Activated CD8-positive, alpha-beta T cell treated with anti-CD3 and anti-CD28 coated beads for 36 hours (primary cell): ENCODE measurements at regions not wholly inside any gene's neighbourhood (a gene's known extent, or its start where the extent isn't known, plus 50 kb on each side); places are given as distances from the start of the nearest gene placed in this dataset.

Source experiments
- ATAC-seq: fragments of 200-7000 bp; cut with Tn5 transposase; one replicate; pipeline ENCODE4 v1.10.0; 2021; ENCODE audit warnings: mild to moderate bottlenecking, moderate library complexity
- CTCF ChIA-PET: fragments of 350-600 bp; sonication (Branson Sonifier 250); formaldehyde crosslinking; loops from one replicate; lab custom pipeline; 2021; ENCODE audit warnings: antibody characterized with exemption; lab: Charles Lee
- POLR2A ChIA-PET: fragments of 350-600 bp; sonication (Branson Sonifier 250); formaldehyde crosslinking; loops from one replicate; lab custom pipeline; 2021; ENCODE audit warnings: antibody characterized with exemption; lab: Charles Lee
- DNase-seq: peaks from one replicate; pipeline ENCODE4 v3.0.0-alpha.2; 2020
- H3K27ac Mint-ChIP-seq: one replicate; pipeline ENCODE4 v1.8.0; 2021; ENCODE audit warnings: mild to moderate bottlenecking, mixed read lengths
- H3K27me3 Mint-ChIP-seq: one replicate; pipeline ENCODE4 v1.8.0; 2021; ENCODE audit warnings: mixed read lengths
- H3K36me3 Mint-ChIP-seq: one replicate; pipeline ENCODE4 v1.8.0; 2021; ENCODE audit warnings: low read depth, mixed read lengths
- H3K4me1 Mint-ChIP-seq: one replicate; pipeline ENCODE4 v1.8.0; 2021; ENCODE audit warnings: low read depth, mixed read lengths
- H3K4me3 Mint-ChIP-seq: one replicate; pipeline ENCODE4 v1.8.0; 2021; ENCODE audit warnings: mild to moderate bottlenecking, moderate library complexity, mixed read lengths
- H3K9me3 Mint-ChIP-seq: one replicate; pipeline ENCODE4 v1.8.0; 2021; ENCODE audit warnings: mixed read lengths
- CTCF ChIP-seq: fragments of 200-600 bp; IDR thresholded peaks from one replicate; pipeline ENCODE4 v1.8.0; 2022; ENCODE audit warnings: antibody characterized with exemption, mild to moderate bottlenecking
- intact Hi-C: fragments of 100-400 bp; cut with micrococcal nuclease; formaldehyde crosslinking; loops from one replicate; pipeline ENCODE4 v1.10.0; 2022

- no peak overlapping the region for H3K4me3 Mint-ChIP-seq
- H3K27ac Mint-ChIP-seq = no peak overlapping the region
- no peaks in the 10 kb centered on the region for H3K36me3 Mint-ChIP-seq
- no peaks in the 10 kb centered on the region for H3K4me1 Mint-ChIP-seq
- POLR2A ChIA-PET = no interaction called here
- ATAC-seq (no peak), DNase-seq (no peak)
- intact Hi-C loops = no loop called here
- CTCF ChIA-PET = no interaction called here
- H3K27me3 Mint-ChIP-seq = no peaks in the 10 kb centered on the region
- TF ChIP-seq CTCF = no peak
- H3K9me3 Mint-ChIP-seq = no peaks in the 10 kb centered on the region
Observed at GRCh38 chr1:200345520-200345919, 64.3 kb downstream of the ZNF281 start.

GRCh38 chr1:200343874-200344273, 66.0 kb downstream of the ZNF281 start:
- Mint-ChIP-seq H3K27ac (no peak overlapping the region), H3K9me3 (no peaks in the 10 kb centered on the region), H3K4me3 (no peak overlapping the region), H3K27me3 (no peaks in the 10 kb centered on the region), H3K36me3 (no peaks in the 10 kb centered on the region), H3K4me1 (no peaks in the 10 kb centered on the region)
- no peak for TF ChIP-seq CTCF
- CTCF ChIA-PET = interaction anchor here (0.9 to 1.0 kb wide), 2 partner anchors 54 to 169 kb away, joined by 3 read pairs; no protein-coding TSS in a partner anchor
- intact Hi-C loops = no loop called here
- DNase-seq (peak; percentile 17), ATAC-seq (no peak)
- POLR2A ChIA-PET = no interaction called here

GRCh38 chr1:200342511-200343311, 67.1 kb downstream of the ZNF281 start:
- no peaks in the 10 kb centered on the region for H3K9me3 Mint-ChIP-seq
- TF ChIP-seq CTCF = no peak
- peaks cover 6% of the 10 kb centered on the region for H3K4me1 Mint-ChIP-seq
- no peak overlapping the region for H3K27ac Mint-ChIP-seq
- H3K36me3 Mint-ChIP-seq = no peaks in the 10 kb centered on the region
- no peak for ATAC-seq
- H3K27me3 Mint-ChIP-seq = no peaks in the 10 kb centered on the region
- intact Hi-C loops = no loop called here
- ChIA-PET POLR2A (no interaction called here), CTCF (interaction anchor here (0.6 to 1.8 kb wide), 2 partner anchors 35 to 279 kb away, joined by 3 to 6 read pairs; no protein-coding TSS in a partner anchor)
- no peak for DNase-seq
- no peak overlapping the region for H3K4me3 Mint-ChIP-seq

- TF ChIP-seq CTCF = no peak
- ChIA-PET CTCF (interaction anchor here (0.5 to 0.9 kb wide), 2 partner anchors 35 to 195 kb away, joined by 3 read pairs; no protein-coding TSS in a partner anchor), POLR2A (no interaction called here)
- H3K4me1 Mint-ChIP-seq = peaks cover 22% of the 10 kb centered on the region
- no peak for ATAC-seq
- no peak for DNase-seq
- no peak overlapping the region for H3K27ac Mint-ChIP-seq
- H3K27me3 Mint-ChIP-seq = no peaks in the 10 kb centered on the region
- intact Hi-C loops = no loop called here
- H3K9me3 Mint-ChIP-seq = no peaks in the 10 kb centered on the region
- no peaks in the 10 kb centered on the region for H3K36me3 Mint-ChIP-seq
- H3K4me3 Mint-ChIP-seq = no peak overlapping the region
Observed at GRCh38 chr1:200338451-200338850, 71.4 kb downstream of the ZNF281 start.

- ChIA-PET POLR2A (no interaction called here), CTCF (interaction anchor here (0.5 to 0.9 kb wide), 2 partner anchors 35 to 194 kb away, joined by 3 read pairs; no protein-coding TSS in a partner anchor)
- Mint-ChIP-seq H3K36me3 (no peaks in the 10 kb centered on the region), H3K4me3 (no peak overlapping the region), H3K4me1 (peaks cover 22% of the 10 kb centered on the region), H3K9me3 (no peaks in the 10 kb centered on the region), H3K27ac (peak overlapping the region; percentile 11), H3K27me3 (no peaks in the 10 kb centered on the region)
- DNase-seq (no peak), ATAC-seq (no peak)
- intact Hi-C loops = no loop called here
- no peak for TF ChIP-seq CTCF
Observed at GRCh38 chr1:200337831-200338230, 72.0 kb downstream of the ZNF281 start.
